Testis (tissue), 2 donors: ENCODE measurements at regions not wholly inside any gene's neighbourhood (a gene's known extent, or its start where the extent isn't known, plus 50 kb on each side); places are given as distances from the start of the nearest gene placed in this dataset.

ENCODE experiments used
- POLR2A ChIP-seq: fragments of 450-650 bp; IDR thresholded peaks from one replicate; pipeline ENCODE4 v1.6.1; 2017; ENCODE audit warnings: antibody characterized with exemption, mild to moderate bottlenecking, moderate library complexity
- TF ChIP-seq, protein P1 (sequence below), 3 experiments: fragments of 450-650 bp in 2 of 3; fragments of 200-600 bp in 1 of 3; sonication (generic) in 1 of 3; IDR thresholded peaks; one replicate each; pipeline ENCODE4 v1.5.1; 2016 to 2019; ENCODE audit warnings: antibody characterized with exemption in 3 of 3, mild to moderate bottlenecking in 2 of 3, moderate library complexity in 1 of 3

DNA sequence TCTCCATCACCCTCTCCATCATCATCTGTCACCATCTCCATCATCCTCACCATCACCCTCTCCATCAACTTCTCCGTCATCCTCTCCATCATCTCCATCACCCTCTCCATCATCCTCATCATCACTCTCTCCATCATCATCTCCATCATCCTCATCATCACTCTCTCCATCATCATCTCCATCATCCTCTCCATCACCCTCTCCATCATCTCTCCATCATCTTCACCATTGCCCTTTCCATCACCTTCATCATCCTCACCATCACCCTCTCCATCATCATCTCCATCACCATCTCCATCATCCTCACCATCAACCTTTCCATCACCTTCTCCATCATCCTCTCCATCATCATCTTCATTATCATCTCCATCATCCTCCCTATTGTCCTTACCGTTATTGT, 565.5 kb upstream of the SGCD start:
- TF ChIP-seq, protein P1, sequence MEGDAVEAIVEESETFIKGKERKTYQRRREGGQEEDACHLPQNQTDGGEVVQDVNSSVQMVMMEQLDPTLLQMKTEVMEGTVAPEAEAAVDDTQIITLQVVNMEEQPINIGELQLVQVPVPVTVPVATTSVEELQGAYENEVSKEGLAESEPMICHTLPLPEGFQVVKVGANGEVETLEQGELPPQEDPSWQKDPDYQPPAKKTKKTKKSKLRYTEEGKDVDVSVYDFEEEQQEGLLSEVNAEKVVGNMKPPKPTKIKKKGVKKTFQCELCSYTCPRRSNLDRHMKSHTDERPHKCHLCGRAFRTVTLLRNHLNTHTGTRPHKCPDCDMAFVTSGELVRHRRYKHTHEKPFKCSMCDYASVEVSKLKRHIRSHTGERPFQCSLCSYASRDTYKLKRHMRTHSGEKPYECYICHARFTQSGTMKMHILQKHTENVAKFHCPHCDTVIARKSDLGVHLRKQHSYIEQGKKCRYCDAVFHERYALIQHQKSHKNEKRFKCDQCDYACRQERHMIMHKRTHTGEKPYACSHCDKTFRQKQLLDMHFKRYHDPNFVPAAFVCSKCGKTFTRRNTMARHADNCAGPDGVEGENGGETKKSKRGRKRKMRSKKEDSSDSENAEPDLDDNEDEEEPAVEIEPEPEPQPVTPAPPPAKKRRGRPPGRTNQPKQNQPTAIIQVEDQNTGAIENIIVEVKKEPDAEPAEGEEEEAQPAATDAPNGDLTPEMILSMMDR (IDR thresholded peaks at IDR 0.05), result no peak
- no peak for TF ChIP-seq POLR2A
